ENCODE measurements at regions not wholly inside any gene's neighbourhood (a gene's known extent, or its start where the extent isn't known, plus 50 kb on each side); places are given as distances from the start of the nearest gene placed in this dataset.
"Not testable (repeated sequence)": the region's sequence is repeated elsewhere in the genome, so short reads cannot be mapped to it uniquely, and the experiment has no call there.

DNA sequence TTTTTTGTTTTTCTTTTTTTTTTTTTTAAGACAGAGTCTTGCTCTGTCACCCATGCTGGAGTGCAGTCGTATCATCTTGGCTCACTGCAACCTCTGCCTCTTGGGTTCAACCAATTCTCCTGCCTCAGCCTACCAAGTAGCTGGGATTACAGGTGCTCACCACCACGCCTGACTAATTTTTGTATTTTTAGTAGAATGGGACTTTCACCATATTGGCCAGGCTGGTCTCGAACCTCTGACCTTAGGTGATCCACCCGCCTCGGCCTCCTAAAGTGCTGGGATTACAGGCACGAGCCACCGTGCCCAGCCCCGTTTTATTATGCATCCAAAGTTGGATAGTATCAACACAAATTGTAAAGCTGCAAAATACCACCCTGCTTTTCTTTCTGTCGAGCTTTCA, 154.9 kb downstream of the CRPPA start:
- TF ChIP-seq, protein P1, sequence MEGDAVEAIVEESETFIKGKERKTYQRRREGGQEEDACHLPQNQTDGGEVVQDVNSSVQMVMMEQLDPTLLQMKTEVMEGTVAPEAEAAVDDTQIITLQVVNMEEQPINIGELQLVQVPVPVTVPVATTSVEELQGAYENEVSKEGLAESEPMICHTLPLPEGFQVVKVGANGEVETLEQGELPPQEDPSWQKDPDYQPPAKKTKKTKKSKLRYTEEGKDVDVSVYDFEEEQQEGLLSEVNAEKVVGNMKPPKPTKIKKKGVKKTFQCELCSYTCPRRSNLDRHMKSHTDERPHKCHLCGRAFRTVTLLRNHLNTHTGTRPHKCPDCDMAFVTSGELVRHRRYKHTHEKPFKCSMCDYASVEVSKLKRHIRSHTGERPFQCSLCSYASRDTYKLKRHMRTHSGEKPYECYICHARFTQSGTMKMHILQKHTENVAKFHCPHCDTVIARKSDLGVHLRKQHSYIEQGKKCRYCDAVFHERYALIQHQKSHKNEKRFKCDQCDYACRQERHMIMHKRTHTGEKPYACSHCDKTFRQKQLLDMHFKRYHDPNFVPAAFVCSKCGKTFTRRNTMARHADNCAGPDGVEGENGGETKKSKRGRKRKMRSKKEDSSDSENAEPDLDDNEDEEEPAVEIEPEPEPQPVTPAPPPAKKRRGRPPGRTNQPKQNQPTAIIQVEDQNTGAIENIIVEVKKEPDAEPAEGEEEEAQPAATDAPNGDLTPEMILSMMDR (conservative IDR thresholded peaks at IDR 0.05 in 1 of 2, IDR thresholded peaks at IDR 0.05 in 1 of 2; ENCODE audit: extremely low read depth in 1 of 2, insufficient read depth in 1 of 2, low read depth in 1 of 2, low read length in 2 of 2) = not testable (repeated sequence)
- not testable (repeated sequence) for TF ChIP-seq EZH2 (IDR thresholded peaks at IDR 0.05; ENCODE audit: borderline replicate concordance, low read length)
